MG63 (cell line): ENCODE measurements at regions not wholly inside any gene's neighbourhood (a gene's known extent, or its start where the extent isn't known, plus 50 kb on each side); places are given as distances from the start of the nearest gene placed in this dataset.
A peak's percentile ranks its signal among the peaks of the same experiment; 100 is the strongest.

ENCODE experiments used
- DNase-seq: peaks from one replicate; pipeline ENCODE4 v3.0.0-alpha.2; 2020
- H3K27me3 ChIP-seq: fragments of 250-450 bp; sonication (Bioruptor Pico); 2 replicates; pipeline ENCODE4 v1.5.1; 2020; ENCODE audit warnings: mild to moderate bottlenecking, moderate library complexity
- H3K36me3 ChIP-seq: fragments of 250-450 bp; sonication (Bioruptor Pico); 2 replicates; pipeline ENCODE4 v1.5.1; 2020; ENCODE audit warnings: mild to moderate bottlenecking, moderate library complexity
- H3K4me3 ChIP-seq: fragments of 250-450 bp; sonication (Bioruptor Pico); 2 replicates; pipeline ENCODE4 v1.5.1; 2020; ENCODE audit warnings: mild to moderate bottlenecking, moderate library complexity
- H3K9me3 ChIP-seq: fragments of 250-450 bp; sonication (Bioruptor Pico); 2 replicates; pipeline ENCODE4 v1.5.1; 2020; ENCODE audit warnings: mild to moderate bottlenecking, moderate library complexity

DNA sequence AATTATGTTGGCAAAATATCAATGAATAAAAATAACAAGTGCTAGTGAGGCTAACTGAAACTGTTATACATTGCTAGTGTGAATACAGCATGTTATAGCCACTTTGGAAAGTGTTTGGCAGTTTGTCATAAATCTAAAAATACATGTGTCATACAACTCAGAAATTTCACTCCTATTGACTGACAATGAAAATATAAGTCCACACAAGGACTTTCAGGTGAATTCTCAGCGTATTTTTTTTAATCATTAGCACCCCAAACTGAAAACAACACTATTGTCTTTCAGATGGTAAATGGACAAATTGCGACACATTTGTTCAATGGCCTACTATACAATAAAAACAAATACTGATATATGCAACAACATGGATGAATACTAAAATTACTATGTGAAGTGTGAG, 884.8 kb downstream of the TRIB2 start:
- DNase-seq, result no peak
- H3K4me3 ChIP-seq, result no peak overlapping the region
- no peaks in the 10 kb centered on the region for H3K36me3 ChIP-seq
- H3K9me3 ChIP-seq, result no peaks in the 10 kb centered on the region
- H3K27me3 ChIP-seq, result no peaks in the 10 kb centered on the region

DNA sequence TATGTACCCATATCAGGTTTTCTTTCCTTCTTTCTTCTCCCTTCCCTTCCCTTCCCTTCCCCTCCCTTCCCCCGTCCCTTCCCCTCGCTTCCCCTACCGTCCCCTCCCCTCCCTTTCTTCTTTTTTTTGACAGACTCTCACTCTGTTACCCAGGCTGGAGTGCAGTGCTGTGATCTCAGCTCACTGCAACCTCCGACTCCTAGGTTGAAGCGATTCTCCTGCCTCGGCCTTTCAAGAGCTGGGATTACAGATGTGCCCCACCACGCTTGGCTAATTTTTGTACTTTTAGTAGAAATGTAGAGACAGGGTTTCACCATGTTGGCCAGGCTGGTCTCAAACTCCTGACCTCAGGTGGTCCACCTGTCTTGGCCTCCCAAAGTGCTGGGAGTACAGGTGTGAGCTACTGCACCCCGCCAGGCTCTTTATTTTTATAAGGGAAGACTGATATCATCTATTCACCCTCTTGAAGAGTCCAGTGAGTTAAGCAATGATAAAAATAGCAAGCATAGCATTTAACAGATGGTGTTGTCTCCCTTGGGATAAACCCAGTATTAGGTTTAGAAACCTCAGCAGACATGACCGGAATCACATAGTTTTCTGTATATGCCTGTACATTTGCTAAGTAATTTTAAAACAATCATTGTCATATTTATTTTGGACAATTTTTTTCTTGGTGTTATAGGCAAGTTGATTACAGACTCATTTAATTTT, 888.4 kb downstream of the TRIB2 start:
- Histone ChIP-seq H3K9me3 (no peaks in the 10 kb centered on the region), H3K36me3 (no peaks in the 10 kb centered on the region), H3K4me3 (no peak overlapping the region)

DNA sequence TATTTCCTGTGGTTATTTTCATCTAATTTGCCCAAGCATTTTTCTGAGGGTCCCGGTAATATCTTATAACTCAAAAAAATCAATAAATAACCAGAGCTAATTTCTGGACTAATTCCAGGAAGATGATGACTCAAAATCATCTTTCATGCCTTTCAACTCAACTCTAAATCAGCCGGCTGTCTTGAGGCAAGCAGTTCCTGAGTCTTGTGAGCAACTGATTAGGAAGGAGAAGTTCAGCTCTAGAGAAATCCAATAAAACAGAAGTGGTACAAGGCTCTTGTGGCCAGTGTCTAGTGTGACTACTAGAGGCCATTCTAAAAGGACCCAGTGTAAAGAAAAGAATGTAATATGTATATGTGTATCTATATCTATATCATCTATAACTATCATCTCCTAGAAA, 890.4 kb downstream of the TRIB2 start:
- H3K27me3 ChIP-seq, result no peaks in the 10 kb centered on the region
- DNase-seq, result no peak
- H3K36me3 ChIP-seq, result no peaks in the 10 kb centered on the region
- no peak overlapping the region for H3K4me3 ChIP-seq
- H3K9me3 ChIP-seq, result no peaks in the 10 kb centered on the region

More for the DNA sequence above, 888.4 kb downstream of the TRIB2 start:
- no peaks in the 10 kb centered on the region for H3K27me3 ChIP-seq
- no peak for DNase-seq

- peaks cover 4% of the 10 kb centered on the region; the same call in 1 of the 2 replicates for H3K9me3 ChIP-seq
- no peaks in the 10 kb centered on the region for H3K36me3 ChIP-seq
- H3K4me3 ChIP-seq, result no peak overlapping the region
- DNase-seq, result no peak
- no peaks in the 10 kb centered on the region for H3K27me3 ChIP-seq
Observed at GRCh38 chr2:13611939-13612338, 895.2 kb downstream of the TRIB2 start.

DNA sequence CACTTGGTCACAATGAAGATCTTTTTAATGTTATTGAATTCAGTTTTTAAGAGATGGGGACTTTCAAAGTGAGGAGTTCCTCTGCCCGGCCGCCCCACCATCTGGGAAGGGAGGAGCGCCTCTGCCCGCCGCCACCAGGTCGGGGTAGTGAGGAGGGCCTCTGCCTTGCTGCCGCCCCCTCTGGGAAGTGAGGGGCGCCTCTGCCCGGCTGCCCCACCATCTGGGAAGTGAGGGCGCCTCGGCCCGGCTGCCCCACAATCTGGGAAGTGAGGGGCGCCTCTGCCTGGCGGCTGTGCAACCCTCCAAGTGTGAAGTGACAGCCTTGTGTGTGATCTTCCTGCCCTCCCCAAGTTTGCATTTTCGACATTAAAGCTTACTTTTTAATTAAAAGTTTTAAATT, 899.3 kb downstream of the TRIB2 start:
- no peaks in the 10 kb centered on the region for H3K27me3 ChIP-seq
- H3K4me3 ChIP-seq, result no peak overlapping the region
- H3K9me3 ChIP-seq, result peaks cover 4% of the 10 kb centered on the region; the same call in 1 of the 2 replicates
- no peak for DNase-seq
- H3K36me3 ChIP-seq, result no peaks in the 10 kb centered on the region

GRCh38 chr2:13616616-13617015, 899.9 kb downstream of the TRIB2 start:
- Histone ChIP-seq H3K27me3 (no peaks in the 10 kb centered on the region), H3K9me3 (peaks cover 4% of the 10 kb centered on the region; the same call in 1 of the 2 replicates), H3K4me3 (no peak overlapping the region), H3K36me3 (no peaks in the 10 kb centered on the region)
- DNase-seq, result no peak

DNA sequence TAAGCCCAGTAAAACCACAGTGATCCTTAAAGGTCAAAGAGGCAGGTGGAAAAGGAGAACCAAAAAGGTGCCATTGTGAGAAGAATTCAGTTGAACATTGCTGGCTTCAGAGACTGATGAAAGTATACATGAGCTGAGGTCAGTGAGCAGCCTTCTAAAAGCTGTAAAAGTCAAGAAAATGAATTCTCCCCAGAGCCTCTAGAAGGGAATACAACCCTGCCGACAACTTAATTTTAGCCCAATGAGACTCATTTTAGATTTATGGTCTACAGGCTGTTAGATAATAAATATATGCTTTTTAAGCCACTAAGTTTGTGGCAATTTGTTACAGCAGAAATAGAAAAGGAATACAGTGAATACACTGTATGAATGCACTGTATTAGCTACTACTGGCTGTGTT, 911.4 kb downstream of the TRIB2 start:
- no peak overlapping the region for H3K4me3 ChIP-seq
- H3K36me3 ChIP-seq, result no peaks in the 10 kb centered on the region
- DNase-seq, result no peak
- H3K27me3 ChIP-seq, result no peaks in the 10 kb centered on the region
- no peaks in the 10 kb centered on the region for H3K9me3 ChIP-seq

GRCh38 chr2:13638181-13638580, 921.4 kb downstream of the TRIB2 start:
- no peaks in the 10 kb centered on the region for H3K27me3 ChIP-seq
- DNase-seq, result peak; percentile 11
- no peaks in the 10 kb centered on the region for H3K36me3 ChIP-seq
- H3K4me3 ChIP-seq, result no peak overlapping the region
- H3K9me3 ChIP-seq, result peaks cover 2% of the 10 kb centered on the region; the same call in 1 of the 2 replicates

DNA sequence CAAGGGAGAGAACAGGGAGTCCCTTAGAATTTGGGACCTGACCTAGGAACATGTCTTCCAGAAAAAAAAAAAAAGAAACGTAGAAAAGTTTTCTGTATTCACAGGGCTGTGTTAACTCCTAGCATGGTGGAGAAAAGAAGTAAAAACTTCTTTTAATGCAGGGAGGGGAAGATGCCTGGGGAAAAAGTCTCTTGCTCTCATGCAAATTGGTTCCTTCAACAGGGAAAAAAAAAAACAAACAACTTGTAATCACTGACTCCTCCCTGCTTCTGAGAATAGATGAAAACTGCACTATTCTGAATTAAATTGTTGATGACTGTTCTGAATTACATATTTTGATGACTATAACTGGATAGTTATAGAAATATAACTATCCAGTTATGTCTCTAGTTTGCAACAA, 933.2 kb downstream of the TRIB2 start:
- H3K27me3 ChIP-seq, result no peaks in the 10 kb centered on the region
- no peaks in the 10 kb centered on the region for H3K36me3 ChIP-seq
- H3K9me3 ChIP-seq, result peaks cover 8% of the 10 kb centered on the region
- no peak for DNase-seq
- no peak overlapping the region for H3K4me3 ChIP-seq

- no peak for DNase-seq
- Histone ChIP-seq H3K36me3 (no peaks in the 10 kb centered on the region), H3K9me3 (peaks cover 8% of the 10 kb centered on the region), H3K27me3 (no peaks in the 10 kb centered on the region), H3K4me3 (no peak overlapping the region)
Observed at GRCh38 chr2:13650586-13651180, 933.9 kb downstream of the TRIB2 start.

- Histone ChIP-seq H3K36me3 (no peaks in the 10 kb centered on the region), H3K9me3 (peaks cover 8% of the 10 kb centered on the region), H3K4me3 (no peak overlapping the region), H3K27me3 (no peaks in the 10 kb centered on the region)
- DNase-seq, result no peak
Observed at GRCh38 chr2:13651684-13652131, 935.0 kb downstream of the TRIB2 start.

DNA sequence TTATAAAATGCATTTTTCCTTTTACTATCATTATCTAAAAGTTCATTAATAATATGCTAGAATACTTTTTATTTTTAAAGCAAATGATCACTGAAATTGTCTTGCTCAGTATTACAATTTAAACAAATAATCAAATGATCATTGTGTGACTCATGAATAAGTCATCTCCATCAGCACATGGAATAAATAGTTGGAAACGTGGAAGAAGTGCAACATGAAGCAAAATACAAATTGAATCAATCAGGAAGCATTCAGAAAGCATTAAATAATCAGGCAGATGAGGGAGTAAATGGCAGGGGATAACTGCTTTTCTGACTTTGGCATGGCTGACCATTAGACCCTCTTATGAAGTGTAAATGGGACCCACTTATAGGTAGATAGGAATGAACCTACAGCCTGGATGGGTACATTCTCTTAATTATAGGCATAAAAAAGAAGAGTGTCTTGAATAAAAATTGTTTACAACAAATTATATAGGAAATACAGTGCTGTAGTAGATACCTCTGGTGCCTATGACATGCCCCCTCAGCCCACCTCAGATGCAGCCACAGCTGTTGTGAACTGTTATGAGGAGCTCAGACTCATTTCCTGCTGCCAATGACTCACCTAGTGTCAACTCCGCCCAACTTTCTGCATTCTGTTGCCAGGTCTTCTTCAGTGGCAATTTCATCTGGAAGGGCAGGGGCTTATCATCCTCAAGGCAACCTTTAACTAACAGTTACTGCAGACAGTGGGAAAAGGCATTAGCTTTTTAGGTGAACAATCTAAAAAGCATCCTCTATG, 936.0 kb downstream of the TRIB2 start:
- Histone ChIP-seq H3K4me3 (no peak overlapping the region), H3K9me3 (peaks cover 8% of the 10 kb centered on the region), H3K36me3 (no peaks in the 10 kb centered on the region), H3K27me3 (no peaks in the 10 kb centered on the region)
- DNase-seq, result peak; percentile 83

DNA sequence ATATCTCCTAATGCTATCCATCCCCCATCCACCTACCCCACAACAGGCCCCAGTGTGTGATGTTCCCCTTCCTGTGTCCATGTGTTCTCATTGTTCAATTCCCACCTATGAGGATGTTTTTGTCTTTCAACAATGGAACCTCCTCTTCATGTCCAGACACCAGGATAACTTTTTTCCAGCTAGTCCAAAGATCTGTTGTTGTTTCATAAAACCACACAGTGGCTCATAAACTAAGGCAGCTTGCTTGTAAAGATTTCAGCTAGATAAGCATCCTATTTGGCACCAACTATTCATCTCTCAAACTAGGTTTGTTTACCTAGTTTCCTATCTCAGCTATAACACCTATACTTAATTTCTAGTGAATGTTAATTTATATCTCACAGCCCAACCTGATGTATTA, 937.7 kb downstream of the TRIB2 start:
- no peak overlapping the region for H3K4me3 ChIP-seq
- H3K36me3 ChIP-seq, result no peaks in the 10 kb centered on the region
- no peaks in the 10 kb centered on the region for H3K27me3 ChIP-seq
- no peak for DNase-seq
- peaks cover 8% of the 10 kb centered on the region for H3K9me3 ChIP-seq

- Histone ChIP-seq H3K27me3 (no peaks in the 10 kb centered on the region), H3K36me3 (no peaks in the 10 kb centered on the region), H3K9me3 (peaks cover 1% of the 10 kb centered on the region; the same call in 1 of the 2 replicates), H3K4me3 (no peak overlapping the region)
- DNase-seq, result no peak
Observed at GRCh38 chr2:13660231-13660630, 943.5 kb downstream of the TRIB2 start.

DNA sequence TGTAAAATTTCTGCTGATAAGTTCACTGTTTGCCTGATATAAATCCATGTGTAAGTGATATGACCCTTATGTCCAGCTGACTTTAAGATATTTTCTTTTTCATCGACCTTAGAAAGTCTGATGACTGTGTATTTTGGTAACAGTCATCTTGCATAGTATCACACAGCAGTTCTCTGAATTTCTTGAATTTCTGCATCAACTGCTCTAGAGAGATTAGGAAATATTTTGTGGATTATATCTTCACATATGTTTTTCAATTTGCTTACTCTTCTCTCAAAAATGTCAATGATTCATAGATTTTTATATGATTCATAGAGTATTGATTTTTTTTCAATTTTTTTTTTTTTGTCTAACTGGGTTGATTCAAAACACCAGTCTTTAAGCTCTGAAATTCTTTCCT, 945.3 kb downstream of the TRIB2 start:
- no peaks in the 10 kb centered on the region for H3K27me3 ChIP-seq
- H3K36me3 ChIP-seq, result no peaks in the 10 kb centered on the region
- H3K9me3 ChIP-seq, result peaks cover 1% of the 10 kb centered on the region; the same call in 1 of the 2 replicates
- H3K4me3 ChIP-seq, result no peak overlapping the region
- no peak for DNase-seq

GRCh38 chr2:13666582-13667414, 950.1 kb downstream of the TRIB2 start:
- no peaks in the 10 kb centered on the region for H3K36me3 ChIP-seq
- H3K27me3 ChIP-seq, result no peaks in the 10 kb centered on the region
- H3K4me3 ChIP-seq, result no peak overlapping the region
- no peaks in the 10 kb centered on the region; the same call in 1 of the 2 replicates for H3K9me3 ChIP-seq
- no peak for DNase-seq

DNA sequence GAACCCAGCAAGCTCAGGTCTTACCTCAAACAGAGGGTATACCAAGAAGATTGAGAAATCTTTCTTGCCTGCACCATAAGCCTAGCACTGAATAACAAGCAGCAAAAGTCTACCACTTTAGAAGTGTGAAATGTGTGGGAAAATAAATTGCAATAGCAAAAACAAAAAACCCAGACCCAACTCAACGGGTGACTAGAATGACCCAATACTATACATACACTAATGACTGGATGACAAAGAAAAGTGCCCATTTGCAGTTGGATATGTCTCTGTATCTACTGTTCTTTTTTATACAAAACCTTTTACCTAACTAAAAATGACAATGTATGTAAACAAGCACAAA, 950.6 kb downstream of the TRIB2 start:
- Histone ChIP-seq H3K27me3 (no peaks in the 10 kb centered on the region), H3K4me3 (no peak overlapping the region), H3K36me3 (no peaks in the 10 kb centered on the region), H3K9me3 (no peaks in the 10 kb centered on the region; the same call in 1 of the 2 replicates)
- no peak for DNase-seq
